Hippocampal formation (tissue), 2 donors: ENCODE measurements at regions not wholly inside any gene's neighbourhood (a gene's known extent, or its start where the extent isn't known, plus 50 kb on each side); places are given as distances from the start of the nearest gene placed in this dataset.
"Not testable (repeated sequence)": the region's sequence is repeated elsewhere in the genome, so short reads cannot be mapped to it uniquely, and the experiment has no call there.

Experiments used
- DNase-seq, 2 donors: peaks; one replicate each; lab custom pipeline; 2025; lab: John Stamatoyannopoulos, UW

GRCh38 chr4:145295547-145295946 lies 115.2 kb upstream of the OTUD4 start:
- no peak for DNase-seq

GRCh38 chr4:145295122-145295521 lies 114.7 kb upstream of the OTUD4 start:
- DNase-seq: no peak

GRCh38 chr4:145293658-145294057 lies 113.3 kb upstream of the OTUD4 start:
- no peak for DNase-seq

GRCh38 chr4:145290955-145291354 lies 110.6 kb upstream of the OTUD4 start:
- DNase-seq: no peak

- peak in 1 of 2 donors; percentile 0 for DNase-seq
Measured at GRCh38 chr4:145289403-145290076, 109.2 kb upstream of the OTUD4 start.

DNA sequence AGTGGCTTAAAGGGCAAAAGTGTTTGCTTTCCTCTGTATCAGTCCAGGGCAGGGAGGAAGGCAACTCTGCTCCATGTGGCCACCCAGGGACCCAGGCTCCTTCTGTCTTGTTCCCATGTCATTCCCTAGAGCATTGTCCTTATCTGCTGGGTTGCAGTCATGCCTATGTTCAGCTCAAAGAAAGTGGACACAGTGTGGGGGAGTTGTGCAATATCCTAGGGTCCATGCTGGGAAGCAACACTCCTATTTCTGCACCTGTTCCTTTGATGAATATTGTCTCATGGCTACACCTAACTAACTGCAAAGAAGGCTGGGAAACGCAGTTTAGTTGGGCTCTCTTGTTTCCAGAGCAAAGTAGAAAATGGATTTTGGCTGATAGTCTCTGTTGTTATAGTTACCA lies 107.0 kb upstream of the OTUD4 start:
- DNase-seq: no peak

DNA sequence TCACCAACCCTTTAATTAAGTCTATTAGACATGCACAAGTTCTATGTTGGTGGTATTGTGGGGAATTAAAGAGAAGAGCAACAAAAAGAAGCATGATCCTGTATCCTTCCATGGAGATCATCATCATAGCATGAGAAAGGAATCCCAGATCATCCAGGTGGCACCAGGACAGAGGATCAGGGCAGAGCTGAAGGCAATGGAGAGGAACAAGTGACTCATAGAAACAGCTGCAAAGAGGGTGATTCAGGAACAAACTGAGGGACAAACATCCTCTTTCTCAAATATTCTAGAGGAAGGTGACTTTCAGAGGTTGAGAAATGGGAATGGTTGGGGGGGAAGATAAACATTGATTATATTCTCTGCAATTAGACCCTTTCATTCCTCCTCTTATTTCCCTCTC lies 105.5 kb upstream of the OTUD4 start:
- no peak for DNase-seq

GRCh38 chr4:145283909-145284308 lies 103.5 kb upstream of the OTUD4 start:
- no peak for DNase-seq

GRCh38 chr4:145281951-145282350 lies 101.6 kb upstream of the OTUD4 start:
- no peak for DNase-seq

- no peak for DNase-seq
Measured at GRCh38 chr4:145281224-145281623, 100.8 kb upstream of the OTUD4 start.

- DNase-seq: no peak
Measured at GRCh38 chr4:145280541-145280940, 100.2 kb upstream of the OTUD4 start.

GRCh38 chr4:145279122-145279960 lies 99.0 kb upstream of the OTUD4 start:
- no peak for DNase-seq

DNA sequence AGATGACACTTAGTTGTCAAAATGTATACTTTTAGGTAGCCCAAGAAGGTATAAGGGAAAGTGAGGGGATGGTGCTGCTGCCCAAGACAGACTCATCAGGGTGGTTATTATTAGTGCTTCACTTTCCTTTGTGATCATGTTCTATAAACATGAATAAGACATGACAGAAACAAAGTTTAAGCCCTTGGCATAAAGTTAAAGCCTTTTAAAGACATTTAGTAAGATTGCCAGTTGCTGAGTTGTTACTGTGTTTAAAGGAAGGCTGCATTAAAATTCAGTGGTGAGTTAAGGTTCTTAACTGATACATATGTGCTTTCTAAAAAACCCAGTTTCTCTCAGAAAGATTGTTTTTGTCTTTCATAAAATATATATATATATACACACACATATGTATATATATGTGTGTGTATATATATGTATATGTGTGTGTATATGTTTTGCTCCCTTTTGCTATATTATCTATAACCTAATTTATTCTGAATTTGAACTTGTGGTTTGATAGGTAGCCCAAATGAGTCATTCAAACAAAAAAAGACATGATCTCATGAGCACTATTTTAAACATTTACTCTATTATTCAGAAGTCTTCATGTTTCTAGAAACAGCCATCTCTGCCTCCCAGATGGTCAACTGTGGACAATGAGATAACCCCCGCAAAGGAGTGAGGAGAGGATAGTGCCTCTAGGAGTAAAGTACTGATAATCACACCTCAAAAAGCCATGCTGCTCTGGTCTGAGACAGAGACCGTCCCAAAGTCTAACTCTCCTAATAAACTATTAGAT lies 98.1 kb upstream of the OTUD4 start:
- DNase-seq: no peak

DNA sequence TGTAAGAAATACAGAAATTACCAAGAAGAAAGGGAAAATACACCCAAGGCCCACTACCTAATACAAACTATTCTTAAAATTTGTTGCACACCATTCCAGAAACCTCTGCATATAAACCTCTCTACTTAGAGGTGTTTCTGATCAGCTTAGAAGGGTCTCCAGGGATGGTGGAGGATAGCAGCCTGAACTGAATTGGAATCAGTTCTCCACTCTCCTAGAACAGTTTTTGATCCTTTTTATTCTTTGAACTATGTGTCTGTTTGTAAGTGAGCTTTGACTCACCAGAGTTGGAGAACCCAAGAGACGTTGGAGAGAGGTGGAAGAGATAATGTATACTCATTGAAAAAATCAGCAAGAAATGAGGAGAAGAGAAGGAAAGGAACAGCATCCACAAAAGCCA lies 96.6 kb upstream of the OTUD4 start:
- DNase-seq: no peak

- DNase-seq: no peak
Measured at GRCh38 chr4:145276050-145276449, 95.7 kb upstream of the OTUD4 start.

GRCh38 chr4:145271194-145271593 lies 90.8 kb upstream of the OTUD4 start:
- no peak for DNase-seq

- DNase-seq: no peak
Measured at GRCh38 chr4:145266881-145267280, 86.5 kb upstream of the OTUD4 start.

DNA sequence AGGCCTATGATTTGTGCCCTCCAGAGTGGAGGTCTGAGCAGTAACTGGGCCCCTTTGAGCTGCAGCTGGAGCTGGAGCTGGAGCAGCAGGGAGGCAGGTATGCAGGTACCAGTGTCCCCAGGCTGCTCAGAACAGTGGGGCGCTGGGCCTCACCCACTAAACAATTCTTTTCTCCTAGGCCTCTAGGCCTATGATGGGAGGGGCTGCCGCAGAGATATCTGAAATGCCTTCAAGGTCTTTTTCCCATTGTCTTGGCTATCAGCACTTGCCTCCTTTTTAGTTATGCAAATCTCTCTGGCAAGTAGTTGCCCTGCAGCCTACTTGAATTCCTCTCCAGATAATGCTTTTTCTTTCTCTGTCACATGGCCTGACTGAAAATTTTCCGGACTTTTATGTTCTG lies 79.7 kb upstream of the OTUD4 start:
- no peak for DNase-seq

- DNase-seq: not testable (repeated sequence)
Measured at GRCh38 chr4:145255311-145255710, 74.9 kb upstream of the OTUD4 start.

GRCh38 chr4:145252190-145252589 lies 71.8 kb upstream of the OTUD4 start:
- peak in 1 of 2 donors; percentile 2 for DNase-seq

- DNase-seq: no peak
Measured at GRCh38 chr4:145251391-145251790, 71.0 kb upstream of the OTUD4 start.

DNA sequence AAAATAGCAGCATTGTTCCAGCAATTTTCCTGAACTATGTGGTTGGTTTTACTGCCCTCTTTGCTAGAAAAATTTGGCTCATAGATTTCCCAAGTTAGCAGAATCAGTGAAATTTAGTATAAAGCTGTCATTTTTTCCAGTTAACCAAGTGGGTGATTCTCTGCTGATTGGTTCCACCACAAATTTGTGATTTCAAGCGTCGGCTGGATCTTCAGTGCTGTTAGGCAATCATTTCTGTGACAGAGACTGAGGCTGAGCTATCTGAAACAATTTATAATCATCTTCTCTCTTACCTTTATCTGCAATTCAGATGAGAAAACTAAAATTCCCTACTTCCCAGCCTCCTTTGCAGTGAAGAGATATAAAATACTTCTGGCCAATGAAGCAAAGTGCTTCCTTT lies 68.6 kb upstream of the OTUD4 start:
- DNase-seq: no peak

DNA sequence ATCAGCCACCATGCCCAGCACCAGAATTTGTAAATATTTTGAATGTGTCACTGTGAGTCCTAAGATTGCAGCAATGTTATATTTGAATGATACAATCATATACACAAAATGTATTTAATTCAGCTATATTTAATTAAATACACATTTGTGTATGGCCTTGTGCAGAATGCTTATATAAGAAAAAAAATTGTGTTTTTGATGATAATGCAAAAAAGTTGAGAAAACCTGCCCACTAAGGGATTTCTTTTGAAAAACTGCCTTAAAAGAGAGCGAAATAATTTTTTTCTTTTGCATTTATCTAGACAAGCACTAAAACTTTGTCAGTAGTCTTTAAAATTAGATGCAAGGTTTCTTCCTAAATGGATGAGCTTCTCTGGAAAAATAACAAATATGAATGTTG lies 68.1 kb upstream of the OTUD4 start:
- DNase-seq: no peak
